ENCODE measurements at regions not wholly inside any gene's neighbourhood (a gene's known extent, or its start where the extent isn't known, plus 50 kb on each side); places are given as distances from the start of the nearest gene placed in this dataset.
A peak's percentile ranks its signal among the peaks of the same experiment; 100 is the strongest.

DNA sequence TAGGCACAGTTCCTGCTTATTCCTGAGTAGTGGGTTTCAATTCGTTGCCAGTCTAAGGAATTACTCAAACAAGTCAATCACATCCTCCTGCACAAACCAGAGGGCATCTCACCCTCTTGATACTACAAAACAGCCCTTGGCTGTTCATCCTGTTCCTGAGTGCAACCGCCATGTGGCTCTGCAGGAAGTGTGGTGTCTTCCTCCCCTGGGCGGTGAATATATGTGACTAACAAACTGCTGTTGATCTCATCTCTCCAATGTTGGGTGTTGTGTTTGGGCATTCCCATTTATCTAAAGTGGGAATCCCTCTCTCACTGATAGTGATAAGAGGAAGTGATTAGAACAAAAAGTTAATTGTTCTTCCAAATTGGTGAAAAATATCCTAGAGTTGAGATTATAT is 163.0 kb downstream of the TBX18 start:
- Histone ChIP-seq H3K79me2 (ENCODE audit: control insufficient read depth, insufficient read depth, low read length) (no peaks in the 10 kb centered on the region), H3K9me1 (replicated peaks; ENCODE audit: control insufficient read depth, extremely low read depth, insufficient read depth, low read length) (no peaks in the 10 kb centered on the region), H3K9ac (replicated peaks; ENCODE audit: extremely low read depth, insufficient read depth, low read length) (no peak overlapping the region), H3K27me3 (ENCODE audit: control insufficient read depth in 2 of 2, insufficient read depth in 2 of 2, low read length in 2 of 2) (no peaks in the 10 kb centered on the region), H3K4me2 (ENCODE audit: insufficient read depth, low read length) (peak overlapping the region; percentile 0), H4K20me1 (replicated peaks; ENCODE audit: control insufficient read depth, extremely low read depth, insufficient read depth, low read length) (no peaks in the 10 kb centered on the region), H3K27ac (ENCODE audit: insufficient read depth, low read depth, low read length) (peak overlapping the region; percentile 52), H3K4me3 (replicated peaks in 1 of 3; ENCODE audit: insufficient read depth in 1 of 3, low read depth in 1 of 3, low read length in 3 of 3) (no peak overlapping the region), H3K4me1 (ENCODE audit: control insufficient read depth, extremely low read depth, insufficient read depth, low read length) (peaks cover 10% of the 10 kb centered on the region), H2AFZ (ENCODE audit: low read depth, low read length) (peak overlapping the region; percentile 53), H3K36me3 (ENCODE audit: control insufficient read depth in 2 of 2, extremely low read depth in 1 of 2, insufficient read depth in 2 of 2, low read length in 2 of 2) (no peaks in the 10 kb centered on the region), H3K9me3 (replicated peaks; ENCODE audit: control insufficient read depth, insufficient read depth, low read length) (no peaks in the 10 kb centered on the region)
- intact Hi-C loops (cut with micrococcal nuclease) (loop anchor here (5.0 kb wide), 1 partner anchor 51 kb away; no protein-coding TSS in a partner anchor), dilution Hi-C loops (cut with MboI; ENCODE audit: extremely low pct_ligation_motif_present, low sequenced_read_pairs) (no loop called here)
- TF ChIP-seq JUN (IDR thresholded peaks at IDR 0.05; ENCODE audit: borderline replicate concordance, insufficient read depth, insufficient read length, low read depth) = no peak
- TF ChIP-seq FOS (IDR thresholded peaks at IDR 0.05; ENCODE audit: borderline replicate concordance, insufficient read depth, low read length) = peak; percentile 65
- no peak for TF ChIP-seq MYC (IDR thresholded peaks at IDR 0.05; ENCODE audit: low read depth, low read length)
- TF ChIP-seq GATA2 (IDR thresholded peaks at IDR 0.05; ENCODE audit: insufficient read depth, insufficient read length, low read depth, low read length) = peak; percentile 76
- TF ChIP-seq, protein P1, sequence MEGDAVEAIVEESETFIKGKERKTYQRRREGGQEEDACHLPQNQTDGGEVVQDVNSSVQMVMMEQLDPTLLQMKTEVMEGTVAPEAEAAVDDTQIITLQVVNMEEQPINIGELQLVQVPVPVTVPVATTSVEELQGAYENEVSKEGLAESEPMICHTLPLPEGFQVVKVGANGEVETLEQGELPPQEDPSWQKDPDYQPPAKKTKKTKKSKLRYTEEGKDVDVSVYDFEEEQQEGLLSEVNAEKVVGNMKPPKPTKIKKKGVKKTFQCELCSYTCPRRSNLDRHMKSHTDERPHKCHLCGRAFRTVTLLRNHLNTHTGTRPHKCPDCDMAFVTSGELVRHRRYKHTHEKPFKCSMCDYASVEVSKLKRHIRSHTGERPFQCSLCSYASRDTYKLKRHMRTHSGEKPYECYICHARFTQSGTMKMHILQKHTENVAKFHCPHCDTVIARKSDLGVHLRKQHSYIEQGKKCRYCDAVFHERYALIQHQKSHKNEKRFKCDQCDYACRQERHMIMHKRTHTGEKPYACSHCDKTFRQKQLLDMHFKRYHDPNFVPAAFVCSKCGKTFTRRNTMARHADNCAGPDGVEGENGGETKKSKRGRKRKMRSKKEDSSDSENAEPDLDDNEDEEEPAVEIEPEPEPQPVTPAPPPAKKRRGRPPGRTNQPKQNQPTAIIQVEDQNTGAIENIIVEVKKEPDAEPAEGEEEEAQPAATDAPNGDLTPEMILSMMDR (IDR thresholded peaks at IDR 0.05; ENCODE audit: extremely low read depth in 1 of 2, insufficient read depth in 1 of 2, low read depth in 1 of 2, low read length in 2 of 2) = no peak
- TF ChIP-seq POLR2AphosphoS5 (IDR thresholded peaks at IDR 0.05; ENCODE audit: insufficient read depth, low read depth, low read length) = peak; percentile 43
- TF ChIP-seq POLR2A (IDR thresholded peaks at IDR 0.05; ENCODE audit: low read depth, low read length) = no peak
- TF ChIP-seq, protein P2, sequence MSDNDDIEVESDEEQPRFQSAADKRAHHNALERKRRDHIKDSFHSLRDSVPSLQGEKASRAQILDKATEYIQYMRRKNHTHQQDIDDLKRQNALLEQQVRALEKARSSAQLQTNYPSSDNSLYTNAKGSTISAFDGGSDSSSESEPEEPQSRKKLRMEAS (IDR thresholded peaks at IDR 0.05; ENCODE audit: insufficient read depth, insufficient read length) = no peak
- DNase-seq (ENCODE audit: low read depth, low spot score) = peak; percentile 48
- POLR2A ChIA-PET = no interaction called here
- CTCF ChIA-PET = interaction anchor here (0.7 to 1.0 kb wide), 2 partner anchors 44 to 128 kb away, joined by 3 read pairs; no protein-coding TSS in a partner anchor
- peak; percentile 12 for FAIRE-seq
- no TSS peak for BruUV-seq (replicated peaks)
